ENCODE measurements at regions not wholly inside any gene's neighbourhood (a gene's known extent, or its start where the extent isn't known, plus 50 kb on each side); places are given as distances from the start of the nearest gene placed in this dataset.

GRCh38 chr4:182150645-182151044 lies 92.6 kb upstream of the TENM3 start:
- TF ChIP-seq POLR2A (IDR thresholded peaks at IDR 0.05; ENCODE audit: low read length) (no peak), GATA1 (IDR thresholded peaks at IDR 0.05; ENCODE audit: low read depth, low read length) (no peak)

All from erythroblast (primary cell).